PFSK-1 (cell line): ENCODE measurements at regions not wholly inside any gene's neighbourhood (a gene's known extent, or its start where the extent isn't known, plus 50 kb on each side); places are given as distances from the start of the nearest gene placed in this dataset.

ENCODE experiments used
- SIN3A ChIP-seq: IDR thresholded peaks from 2 replicates; pipeline ENCODE4 v1.6.1; 2012; ENCODE audit warnings: mild to moderate bottlenecking, low read length, moderate library complexity, borderline replicate concordance; ENCODE audit not compliant: insufficient read depth
- TAF1 ChIP-seq: IDR thresholded peaks from 2 replicates; pipeline ENCODE4 v1.6.1; 2012; ENCODE audit warnings: low read length, control low read depth, borderline replicate concordance; ENCODE audit not compliant: insufficient read depth

DNA sequence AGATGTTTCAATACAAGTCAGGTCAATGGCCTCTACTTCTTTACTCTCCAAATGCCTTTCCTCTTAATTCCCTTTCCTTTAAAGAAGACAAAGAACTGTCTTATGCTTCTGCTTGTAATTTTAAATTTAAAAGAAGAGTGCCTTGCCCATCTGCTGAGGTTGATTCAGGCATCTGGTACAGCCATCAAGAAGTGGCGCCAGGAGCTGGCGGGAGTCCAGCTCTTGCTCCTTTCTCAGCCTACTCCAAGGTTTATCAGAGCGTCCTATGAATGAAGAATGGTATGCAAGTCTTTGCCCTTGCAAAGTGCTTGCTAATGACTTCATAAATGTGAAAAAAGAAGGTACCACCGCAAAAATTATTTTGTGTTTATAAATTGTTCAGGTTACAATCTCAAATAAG is 294.6 kb upstream of the TGFBR2 start:
- TF ChIP-seq SIN3A (no peak), TAF1 (no peak)
